HG02759 (cell line): ENCODE measurements at regions not wholly inside any gene's neighbourhood (a gene's known extent, or its start where the extent isn't known, plus 50 kb on each side); places are given as distances from the start of the nearest gene placed in this dataset.

Experiments used
- ATAC-seq: cut with Tn5 transposase; IDR thresholded peaks from one replicate; pipeline ENCODE4 v1.9.1; 2021; ENCODE audit warnings: mild to moderate bottlenecking, moderate library complexity; ENCODE audit not compliant: unreplicated experiment

GRCh38 chr6:44559486-44560270, 172.2 kb downstream of the CDC5L start:
- no peak for ATAC-seq

GRCh38 chr6:44560458-44561059, 173.1 kb downstream of the CDC5L start:
- ATAC-seq: no peak

- no peak for ATAC-seq
Measured at GRCh38 chr6:44561060-44561623, 173.6 kb downstream of the CDC5L start.

GRCh38 chr6:44561832-44562665, 174.5 kb downstream of the CDC5L start:
- no peak for ATAC-seq

GRCh38 chr6:44563397-44563796, 175.9 kb downstream of the CDC5L start:
- no peak for ATAC-seq

GRCh38 chr6:44564906-44565524, 177.5 kb downstream of the CDC5L start:
- no peak for ATAC-seq

GRCh38 chr6:44567406-44567805, 179.9 kb downstream of the CDC5L start:
- no peak for ATAC-seq

GRCh38 chr6:44569131-44569530, 181.6 kb downstream of the CDC5L start:
- ATAC-seq: no peak

GRCh38 chr6:44569931-44570385, 182.5 kb downstream of the CDC5L start:
- ATAC-seq: no peak

- ATAC-seq: no peak
Measured at GRCh38 chr6:44571510-44571909, 184.0 kb downstream of the CDC5L start.

- ATAC-seq: no peak
Measured at GRCh38 chr6:44572346-44572745, 184.8 kb downstream of the CDC5L start.

- ATAC-seq: no peak
Measured at GRCh38 chr6:44575644-44576043, 188.1 kb downstream of the CDC5L start.

- ATAC-seq: no peak
Measured at GRCh38 chr6:44576132-44576631, 188.7 kb downstream of the CDC5L start.

GRCh38 chr6:44580901-44581300, 193.4 kb downstream of the CDC5L start:
- ATAC-seq: no peak

GRCh38 chr6:44582930-44583329, 195.4 kb downstream of the CDC5L start:
- no peak for ATAC-seq

GRCh38 chr6:44590471-44590870, 203.0 kb downstream of the CDC5L start:
- ATAC-seq: no peak

GRCh38 chr6:44593539-44593944, 206.0 kb downstream of the CDC5L start:
- ATAC-seq: no peak

GRCh38 chr6:44594481-44594880, 207.0 kb downstream of the CDC5L start:
- ATAC-seq: no peak

GRCh38 chr6:44598679-44599078, 211.2 kb downstream of the CDC5L start:
- no peak for ATAC-seq

GRCh38 chr6:44599672-44600071, 212.2 kb downstream of the CDC5L start:
- no peak for ATAC-seq
